ENCODE measurements at regions not wholly inside any gene's neighbourhood (a gene's known extent, or its start where the extent isn't known, plus 50 kb on each side); places are given as distances from the start of the nearest gene placed in this dataset.
A peak's percentile ranks its signal among the peaks of the same experiment; 100 is the strongest.

GRCh38 chr21:20856926-20857325 lies 141.3 kb upstream of the NCAM2 start (continued):
- TF ChIP-seq SIX5 (IDR thresholded peaks at IDR 0.05; ENCODE audit: borderline replicate concordance in 1 of 2, insufficient read depth in 1 of 2, low read depth in 1 of 2, low read length in 2 of 2) (no peak), STAT5A (IDR thresholded peaks at IDR 0.05; ENCODE audit: borderline replicate concordance, low read length) (peak; percentile 82), RBM22 (IDR thresholded peaks at IDR 0.05; ENCODE audit: low read depth, low read length, poor library complexity, severe bottlenecking) (no peak), RCOR1 (IDR thresholded peaks at IDR 0.05; ENCODE audit: borderline replicate concordance in 1 of 2, low read depth in 2 of 2, low read length in 2 of 2) (peak in 1 of 2 experiments; percentile 42; a peak in 1 of 4 replicates), TAF7 (tag; IDR thresholded peaks at IDR 0.05) (no peak), NCOA4 (IDR thresholded peaks at IDR 0.05; ENCODE audit: partially characterized antibody) (no peak), KDM4B (IDR thresholded peaks at IDR 0.05; ENCODE audit: borderline replicate concordance in 2 of 2, low read depth in 1 of 2) (no peak), ZNF561 (CRISPR knock-in tag; conservative IDR thresholded peaks at IDR 0.05) (no peak), NCOR1 (IDR thresholded peaks at IDR 0.05) (peak; percentile 37; the same call in 1 of the 2 replicates), PHB2 (IDR thresholded peaks at IDR 0.05; ENCODE audit: low read depth) (no peak), SMARCA4 (IDR thresholded peaks at IDR 0.05) (peak; percentile 60; the same call in 1 of the 2 replicates), ELK3 (CRISPR knock-in tag; IDR thresholded peaks at IDR 0.05) (no peak), E2F4 (CRISPR knock-in tag; IDR thresholded peaks at IDR 0.05; ENCODE audit: low read depth) (no peak), ZC3H11A (IDR thresholded peaks at IDR 0.05; ENCODE audit: low read depth, low read length) (no peak), PTTG1 (tag; IDR thresholded peaks at IDR 0.05; ENCODE audit: low read depth) (no peak), KLF6 (CRISPR knock-in tag; IDR thresholded peaks at IDR 0.05; ENCODE audit: borderline replicate concordance) (no peak), TAF9B (IDR thresholded peaks at IDR 0.05; ENCODE audit: partially characterized antibody) (no peak), XRCC4 (IDR thresholded peaks at IDR 0.05; ENCODE audit: extremely low read depth, insufficient read depth, insufficient read length) (no peak), MYNN (IDR thresholded peaks at IDR 0.05) (0 out of 2 replicates have a peak, but pooled peaks have one; percentile 19), MYNN (CRISPR knock-in tag; IDR thresholded peaks at IDR 0.05) (no peak), ZNF668 (CRISPR knock-in tag; IDR thresholded peaks at IDR 0.05) (no peak), SOX6 (IDR thresholded peaks at IDR 0.05) (peak; percentile 95), KLF10 (CRISPR knock-in tag; IDR thresholded peaks at IDR 0.05) (no peak), XRCC3 (IDR thresholded peaks at IDR 0.05) (no peak), SPI1 (IDR thresholded peaks at IDR 0.05; ENCODE audit: borderline replicate concordance, low read depth, low read length) (no peak), ARHGAP35 (IDR thresholded peaks at IDR 0.05; ENCODE audit: partially characterized antibody) (no peak), EZH2 (IDR thresholded peaks at IDR 0.05; ENCODE audit: borderline replicate concordance, low read depth, low read length) (no peak), ZNF766 (CRISPR knock-in tag; conservative IDR thresholded peaks at IDR 0.05) (no peak), CHAMP1 (IDR thresholded peaks at IDR 0.05) (0 out of 2 replicates have a peak, but pooled peaks have one; percentile 29)

Data from K562 (cell line).